ENCODE measurements at regions not wholly inside any gene's neighbourhood (a gene's known extent, or its start where the extent isn't known, plus 50 kb on each side); places are given as distances from the start of the nearest gene placed in this dataset.

- Histone ChIP-seq H3K9me2 (replicated peaks; ENCODE audit: control insufficient read depth, low read length) (no peaks in the 10 kb centered on the region), H3K4me1 (ENCODE audit: control insufficient read depth, low read length) (no peaks in the 10 kb centered on the region), H3F3A (ENCODE audit: control insufficient read depth, insufficient read depth) (no peaks in the 10 kb centered on the region), H3K4me3 (ENCODE audit: low read length) (no peak overlapping the region), H3K36me3 (ENCODE audit: control insufficient read depth, low read length) (no peaks in the 10 kb centered on the region), H4K20me1 (ENCODE audit: control insufficient read depth, insufficient read depth, low read depth, low read length) (no peaks in the 10 kb centered on the region), H3K9me3 (ENCODE audit: control insufficient read depth, insufficient read depth, low read length) (no peaks in the 10 kb centered on the region; the same call in 1 of the 2 replicates), H3K79me2 (ENCODE audit: control insufficient read depth, low read length) (no peaks in the 10 kb centered on the region), H3K27me3 (ENCODE audit: control insufficient read depth, low read length) (no peaks in the 10 kb centered on the region), H3K27ac (ENCODE audit: low read depth, low read length) (no peak overlapping the region), H3K4me2 (ENCODE audit: low read length) (no peak overlapping the region)
- TF ChIP-seq CTCF (IDR thresholded peaks at IDR 0.05; ENCODE audit: low read depth, low read length, poor library complexity, severe bottlenecking) (no peak), EZH2phosphoT487 (IDR thresholded peaks at IDR 0.05; ENCODE audit: borderline replicate concordance, low read length) (no peak)
These were observed 105.4 kb upstream of the CDH11 start for GRCh38 chr16:65227150-65227835.

- H3F3A ChIP-seq (ENCODE audit: control insufficient read depth, insufficient read depth): no peaks in the 10 kb centered on the region
- H3K36me3 ChIP-seq (ENCODE audit: control insufficient read depth, low read length): no peaks in the 10 kb centered on the region
- TF ChIP-seq CTCF (IDR thresholded peaks at IDR 0.05; ENCODE audit: low read depth, low read length, poor library complexity, severe bottlenecking) (no peak), EZH2phosphoT487 (IDR thresholded peaks at IDR 0.05; ENCODE audit: borderline replicate concordance, low read length) (no peak)
These were observed 104.2 kb upstream of the CDH11 start for GRCh38 chr16:65226077-65226476.

GRCh38 chr16:65225488-65225887, 103.6 kb upstream of the CDH11 start:
- H3K79me2 ChIP-seq (ENCODE audit: control insufficient read depth, low read length): no peaks in the 10 kb centered on the region
- H4K20me1 ChIP-seq (ENCODE audit: control insufficient read depth, insufficient read depth, low read depth, low read length): no peaks in the 10 kb centered on the region
- H3K9me3 ChIP-seq (ENCODE audit: control insufficient read depth, insufficient read depth, low read length): no peaks in the 10 kb centered on the region; the same call in 1 of the 2 replicates
- no peak overlapping the region for H3K4me2 ChIP-seq (ENCODE audit: low read length)
- H3K27me3 ChIP-seq (ENCODE audit: control insufficient read depth, low read length): no peaks in the 10 kb centered on the region
- no peaks in the 10 kb centered on the region for H3K36me3 ChIP-seq (ENCODE audit: control insufficient read depth, low read length)
- no peak overlapping the region for H3K4me3 ChIP-seq (ENCODE audit: low read length)
- H3K27ac ChIP-seq (ENCODE audit: low read depth, low read length): no peak overlapping the region
- H3K4me1 ChIP-seq (ENCODE audit: control insufficient read depth, low read length): no peaks in the 10 kb centered on the region
- no peaks in the 10 kb centered on the region for H3K9me2 ChIP-seq (replicated peaks; ENCODE audit: control insufficient read depth, low read length)
- TF ChIP-seq CTCF (IDR thresholded peaks at IDR 0.05; ENCODE audit: low read depth, low read length, poor library complexity, severe bottlenecking): no peak
- no peak for TF ChIP-seq EZH2phosphoT487 (IDR thresholded peaks at IDR 0.05; ENCODE audit: borderline replicate concordance, low read length)
- no peaks in the 10 kb centered on the region for H3F3A ChIP-seq (ENCODE audit: control insufficient read depth, insufficient read depth)

More at GRCh38 chr16:65226077-65226476, 104.2 kb upstream of the CDH11 start:
- no peak overlapping the region for H3K4me3 ChIP-seq (ENCODE audit: low read length)
- H3K4me1 ChIP-seq (ENCODE audit: control insufficient read depth, low read length): no peaks in the 10 kb centered on the region
- no peak overlapping the region for H3K27ac ChIP-seq (ENCODE audit: low read depth, low read length)
- H3K9me3 ChIP-seq (ENCODE audit: control insufficient read depth, insufficient read depth, low read length): no peaks in the 10 kb centered on the region; the same call in 1 of the 2 replicates
- H3K79me2 ChIP-seq (ENCODE audit: control insufficient read depth, low read length): no peaks in the 10 kb centered on the region
- no peak overlapping the region for H3K4me2 ChIP-seq (ENCODE audit: low read length)
- H4K20me1 ChIP-seq (ENCODE audit: control insufficient read depth, insufficient read depth, low read depth, low read length): no peaks in the 10 kb centered on the region
- no peaks in the 10 kb centered on the region for H3K27me3 ChIP-seq (ENCODE audit: control insufficient read depth, low read length)
- H3K9me2 ChIP-seq (replicated peaks; ENCODE audit: control insufficient read depth, low read length): no peaks in the 10 kb centered on the region

All from DOHH2 (cell line).